Activated B cell treated with CpG ODN at 0.5 μM for 24 hours (primary cell): ENCODE measurements at regions not wholly inside any gene's neighbourhood (a gene's known extent, or its start where the extent isn't known, plus 50 kb on each side); places are given as distances from the start of the nearest gene placed in this dataset.
"Not testable (repeated sequence)": the region's sequence is repeated elsewhere in the genome, so short reads cannot be mapped to it uniquely, and the experiment has no call there.

Experiments used
- ATAC-seq: fragments of 200-7000 bp; cut with Tn5 transposase; one replicate; pipeline ENCODE4 v1.10.0; 2021; ENCODE audit warnings: low read depth, mild to moderate bottlenecking, moderate library complexity
- CTCF ChIA-PET: fragments of 350-600 bp; sonication (Branson Sonifier 250); formaldehyde crosslinking; loops from one replicate; lab custom pipeline; 2021; ENCODE audit warnings: antibody characterized with exemption; lab: Charles Lee
- POLR2A ChIA-PET: fragments of 350-600 bp; sonication (Branson Sonifier 250); formaldehyde crosslinking; loops from one replicate; lab custom pipeline; 2021; ENCODE audit warnings: antibody characterized with exemption; lab: Charles Lee
- DNase-seq: peaks from one replicate; pipeline ENCODE4 v3.0.0; 2022
- H3K27ac Mint-ChIP-seq: one replicate; pipeline ENCODE4 v1.8.0; 2020; ENCODE audit warnings: mixed read lengths
- H3K27me3 Mint-ChIP-seq: one replicate; pipeline ENCODE4 v1.8.0; 2021; ENCODE audit warnings: mixed read lengths
- H3K36me3 Mint-ChIP-seq: one replicate; pipeline ENCODE4 v1.8.0; 2021; ENCODE audit warnings: low read depth, mixed read lengths
- H3K4me1 Mint-ChIP-seq: one replicate; pipeline ENCODE4 v1.8.0; 2021; ENCODE audit warnings: mixed read lengths
- H3K4me3 Mint-ChIP-seq: one replicate; pipeline ENCODE4 v1.8.0; 2020; ENCODE audit warnings: mild to moderate bottlenecking, mixed read lengths
- H3K9me3 Mint-ChIP-seq: one replicate; pipeline ENCODE4 v1.8.0; 2020; ENCODE audit warnings: mixed read lengths
- intact Hi-C: fragments of 100-400 bp; cut with micrococcal nuclease; formaldehyde crosslinking; loops from one replicate; pipeline ENCODE4 v1.15.1; 2024

- H3K9me3 Mint-ChIP-seq, H3K27me3 Mint-ChIP-seq, ATAC-seq, intact Hi-C loops, H3K4me1 Mint-ChIP-seq, CTCF ChIA-PET, H3K36me3 Mint-ChIP-seq, POLR2A ChIA-PET, DNase-seq, H3K27ac Mint-ChIP-seq, H3K4me3 Mint-ChIP-seq: not testable (repeated sequence)
Observed at GRCh38 chr10:46753763-46754162, 157.5 kb upstream of the PTPN20 start.

DNA sequence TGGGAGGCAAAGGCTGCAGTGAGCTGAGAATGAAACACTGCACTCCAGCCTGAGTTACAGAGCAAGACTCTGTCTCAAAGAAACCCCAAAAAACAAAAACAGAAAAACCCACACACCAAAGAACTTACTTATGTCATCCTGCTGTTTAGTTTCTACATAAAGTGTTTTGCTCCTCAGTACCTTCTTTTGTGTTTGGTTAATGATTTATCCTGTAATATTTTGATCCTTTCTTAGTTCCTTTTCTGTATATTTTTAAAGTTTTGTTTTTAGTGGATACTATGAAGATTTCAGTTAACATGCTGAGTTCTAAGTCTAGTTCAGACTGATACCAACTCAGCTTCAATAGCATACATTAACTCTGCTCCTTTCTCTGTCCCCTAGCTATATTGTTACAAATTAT lies 149.8 kb upstream of the PTPN20 start:
- H3K9me3 Mint-ChIP-seq, DNase-seq, ATAC-seq, intact Hi-C loops, H3K27ac Mint-ChIP-seq, H3K36me3 Mint-ChIP-seq, H3K4me1 Mint-ChIP-seq, CTCF ChIA-PET, H3K4me3 Mint-ChIP-seq, H3K27me3 Mint-ChIP-seq, POLR2A ChIA-PET: not testable (repeated sequence)

GRCh38 chr10:46768515-46769291 lies 142.5 kb upstream of the PTPN20 start:
- H3K4me3 Mint-ChIP-seq, POLR2A ChIA-PET: not testable (repeated sequence)

DNA sequence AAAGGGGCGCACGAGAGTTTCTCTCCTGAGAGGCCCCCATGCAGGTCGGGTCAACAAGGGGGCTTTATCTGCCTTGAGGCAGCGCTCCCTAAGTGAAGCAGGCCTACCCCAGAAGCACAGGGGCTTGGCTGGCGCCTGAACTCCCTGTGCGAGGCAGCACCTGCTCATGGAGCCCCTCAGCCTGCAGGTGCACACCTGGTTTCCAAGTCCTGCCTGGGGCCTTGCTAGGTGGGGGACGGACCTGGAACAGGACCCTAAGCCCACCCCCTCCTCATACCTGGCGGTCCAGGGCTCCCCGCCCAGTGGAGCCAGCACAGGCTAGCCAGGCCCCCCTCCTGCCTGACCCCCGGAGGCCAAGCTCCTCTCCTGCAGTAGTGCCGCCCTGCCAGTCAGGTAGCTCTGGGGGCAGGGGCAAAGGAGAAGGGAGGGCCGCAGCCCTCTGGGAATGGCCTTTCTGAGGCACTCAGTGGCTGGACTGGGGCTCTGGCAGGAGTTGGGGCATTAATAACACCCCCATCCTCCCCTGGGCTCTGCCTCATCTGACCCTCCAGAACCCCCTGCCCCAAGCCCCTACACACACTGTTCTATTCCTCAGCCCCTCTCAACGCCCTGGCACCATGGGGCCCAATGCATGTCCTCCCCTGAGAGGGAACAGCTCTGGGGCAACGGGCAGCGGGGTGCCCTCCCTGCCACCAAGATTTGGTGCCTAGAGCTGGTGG lies 137.9 kb upstream of the PTPN20 start:
- CTCF ChIA-PET, H3K4me3 Mint-ChIP-seq, intact Hi-C loops, H3K36me3 Mint-ChIP-seq, ATAC-seq, H3K9me3 Mint-ChIP-seq, H3K27me3 Mint-ChIP-seq, DNase-seq, POLR2A ChIA-PET, H3K4me1 Mint-ChIP-seq, H3K27ac Mint-ChIP-seq: not testable (repeated sequence)

More at GRCh38 chr10:46768515-46769291, 142.5 kb upstream of the PTPN20 start:
- DNase-seq, CTCF ChIA-PET, H3K27me3 Mint-ChIP-seq, H3K36me3 Mint-ChIP-seq, H3K9me3 Mint-ChIP-seq, intact Hi-C loops, H3K4me1 Mint-ChIP-seq, H3K27ac Mint-ChIP-seq, ATAC-seq: not testable (repeated sequence)

DNA sequence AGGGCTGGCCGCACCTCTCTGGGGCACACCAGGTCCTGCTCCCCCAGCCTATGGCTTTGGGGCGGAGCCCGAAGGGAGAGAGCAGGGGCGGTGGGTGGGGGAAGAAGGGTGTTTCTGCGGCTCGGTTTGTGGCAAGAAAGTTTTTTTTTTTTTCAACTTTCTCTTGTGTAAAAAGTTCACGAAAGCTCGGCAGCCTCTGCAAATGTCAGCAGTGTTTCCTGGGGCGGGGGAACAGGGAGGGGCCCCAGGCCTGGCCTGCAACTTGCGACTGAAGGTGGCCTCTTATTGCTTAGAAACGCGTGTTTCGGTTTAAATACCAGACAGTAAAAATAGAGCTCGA lies 137.4 kb upstream of the PTPN20 start:
- POLR2A ChIA-PET, CTCF ChIA-PET, ATAC-seq, H3K27ac Mint-ChIP-seq, DNase-seq, H3K4me3 Mint-ChIP-seq, H3K27me3 Mint-ChIP-seq, H3K36me3 Mint-ChIP-seq, intact Hi-C loops, H3K4me1 Mint-ChIP-seq, H3K9me3 Mint-ChIP-seq: not testable (repeated sequence)

DNA sequence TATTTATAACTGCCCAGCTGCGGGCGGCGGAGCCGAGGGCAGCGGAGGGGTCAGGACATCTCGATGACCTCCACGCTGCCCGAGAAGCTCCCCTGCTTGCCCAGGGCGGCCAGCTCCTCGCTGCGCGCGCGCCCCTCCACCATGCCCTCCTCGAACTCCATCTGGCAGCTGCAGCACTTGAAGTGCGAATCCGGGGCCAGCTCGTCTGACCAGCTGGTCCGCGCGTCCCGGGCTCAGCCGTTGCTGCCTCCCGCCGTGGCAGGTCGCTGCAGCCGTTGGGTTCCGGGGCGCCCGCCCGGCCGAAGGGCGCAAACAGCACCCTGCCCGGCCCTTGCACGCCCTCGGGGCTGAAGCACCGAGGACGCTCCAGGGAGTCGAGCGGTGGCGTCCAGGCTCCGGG lies 136.9 kb upstream of the PTPN20 start:
- H3K36me3 Mint-ChIP-seq, ATAC-seq, H3K4me3 Mint-ChIP-seq: not testable (repeated sequence)

GRCh38 chr10:46774945-46775667 lies 136.1 kb upstream of the PTPN20 start:
- H3K4me3 Mint-ChIP-seq, intact Hi-C loops, H3K36me3 Mint-ChIP-seq, H3K27ac Mint-ChIP-seq, H3K9me3 Mint-ChIP-seq, CTCF ChIA-PET, H3K27me3 Mint-ChIP-seq, ATAC-seq, H3K4me1 Mint-ChIP-seq, DNase-seq, POLR2A ChIA-PET: not testable (repeated sequence)

More for the DNA sequence above, 136.9 kb upstream of the PTPN20 start:
- H3K9me3 Mint-ChIP-seq, DNase-seq, H3K27me3 Mint-ChIP-seq, H3K27ac Mint-ChIP-seq, H3K4me1 Mint-ChIP-seq, intact Hi-C loops, CTCF ChIA-PET, POLR2A ChIA-PET: not testable (repeated sequence)

DNA sequence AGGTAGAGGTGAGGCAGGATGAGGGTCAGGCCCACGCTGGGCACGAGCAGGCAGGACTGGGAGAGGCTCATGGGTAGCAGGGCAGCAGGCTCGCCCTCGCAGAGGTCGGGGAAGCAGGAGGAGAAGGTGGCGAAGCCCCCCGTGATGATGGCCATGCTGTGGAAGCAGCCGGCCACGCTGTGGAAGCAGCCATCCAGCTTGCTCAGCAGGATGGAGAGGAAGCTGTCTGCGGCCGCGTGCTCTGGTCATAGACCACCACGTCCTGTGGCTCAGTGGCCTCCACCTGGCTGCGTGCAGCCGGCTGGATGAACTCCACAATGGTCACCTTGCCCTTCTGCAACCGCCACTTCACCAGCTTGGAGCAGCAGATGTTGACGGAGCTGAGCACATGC lies 135.6 kb upstream of the PTPN20 start:
- H3K4me3 Mint-ChIP-seq, DNase-seq, H3K4me1 Mint-ChIP-seq, H3K9me3 Mint-ChIP-seq, H3K27ac Mint-ChIP-seq, H3K36me3 Mint-ChIP-seq, POLR2A ChIA-PET, H3K27me3 Mint-ChIP-seq, ATAC-seq, intact Hi-C loops, CTCF ChIA-PET: not testable (repeated sequence)

DNA sequence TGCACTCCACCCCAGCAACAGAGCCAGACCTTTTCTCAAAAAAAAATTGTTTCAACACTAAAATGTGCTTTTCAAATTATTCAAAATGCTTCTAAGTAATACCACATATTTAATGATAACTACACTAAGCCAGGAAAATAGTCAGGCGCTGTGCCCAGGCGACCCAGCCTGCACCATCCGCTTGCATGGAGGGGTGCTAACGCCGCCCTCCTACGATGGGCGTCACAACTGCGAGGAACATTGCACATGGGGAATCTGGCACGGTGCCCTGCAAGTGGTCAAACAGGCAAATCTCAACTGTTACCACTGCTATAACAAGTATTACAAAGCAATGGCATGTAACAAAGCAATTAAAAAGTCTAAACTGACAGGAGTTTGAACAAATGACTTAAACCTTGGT lies 131.7 kb upstream of the PTPN20 start:
- H3K36me3 Mint-ChIP-seq, H3K27ac Mint-ChIP-seq, ATAC-seq, H3K4me1 Mint-ChIP-seq, intact Hi-C loops, POLR2A ChIA-PET, H3K4me3 Mint-ChIP-seq, H3K27me3 Mint-ChIP-seq, CTCF ChIA-PET, H3K9me3 Mint-ChIP-seq, DNase-seq: not testable (repeated sequence)

GRCh38 chr10:46780164-46780563 lies 131.1 kb upstream of the PTPN20 start:
- CTCF ChIA-PET, H3K9me3 Mint-ChIP-seq, intact Hi-C loops, POLR2A ChIA-PET, ATAC-seq, DNase-seq, H3K27ac Mint-ChIP-seq, H3K4me1 Mint-ChIP-seq, H3K36me3 Mint-ChIP-seq, H3K27me3 Mint-ChIP-seq, H3K4me3 Mint-ChIP-seq: not testable (repeated sequence)

- CTCF ChIA-PET = not testable (repeated sequence)
Observed at GRCh38 chr10:46781001-46781400, 130.2 kb upstream of the PTPN20 start.

More at GRCh38 chr10:46781001-46781400, 130.2 kb upstream of the PTPN20 start:
- H3K27ac Mint-ChIP-seq, ATAC-seq, H3K27me3 Mint-ChIP-seq, H3K4me1 Mint-ChIP-seq, H3K36me3 Mint-ChIP-seq, POLR2A ChIA-PET, intact Hi-C loops, DNase-seq, H3K4me3 Mint-ChIP-seq, H3K9me3 Mint-ChIP-seq: not testable (repeated sequence)
